ENCODE measurements at regions not wholly inside any gene's neighbourhood (a gene's known extent, or its start where the extent isn't known, plus 50 kb on each side); places are given as distances from the start of the nearest gene placed in this dataset.

- DNase-seq (ENCODE audit: low spot score), result no peak
- Histone ChIP-seq H3K36me3 (ENCODE audit: insufficient read depth, low read length, poor library complexity, severe bottlenecking) (no peaks in the 10 kb centered on the region), H3K4me3 (ENCODE audit: low read depth, low read length, poor library complexity, severe bottlenecking) (no peak overlapping the region), H3K4me1 (ENCODE audit: insufficient read depth, low read length, poor library complexity, severe bottlenecking) (no peaks in the 10 kb centered on the region), H3K27me3 (replicated peaks; ENCODE audit: insufficient read depth, low read depth, low read length, poor library complexity) (no peaks in the 10 kb centered on the region), H3K9me3 (ENCODE audit: low read depth, low read length, poor library complexity, severe bottlenecking) (no peaks in the 10 kb centered on the region), H3K27ac (ENCODE audit: low read depth, low read length, poor library complexity, severe bottlenecking) (no peak overlapping the region)
- intact Hi-C loops (cut with micrococcal nuclease; ENCODE audit: unreplicated experiment), result no loop called here
- ChIA-PET CTCF (interaction anchor here (0.6 kb wide), 1 partner anchor 1629 kb away, joined by 3 read pairs; no protein-coding TSS in a partner anchor), POLR2A (ENCODE audit: low non-redundant PET) (no interaction called here)
- TF ChIP-seq EZH2 (IDR thresholded peaks at IDR 0.05; ENCODE audit: borderline replicate concordance, low read depth, low read length, poor library complexity, severe bottlenecking) (no peak), CTCF (conservative IDR thresholded peaks at IDR 0.05; ENCODE audit: low read depth, low read length) (no peak)
- BruUV-seq (replicated peaks), result no TSS peak
Observed at GRCh38 chr21:27190601-27191000, 223.7 kb upstream of the ADAMTS5 start.

- Histone ChIP-seq H3K9me3 (ENCODE audit: low read depth, low read length, poor library complexity, severe bottlenecking) (no peaks in the 10 kb centered on the region), H3K4me1 (ENCODE audit: insufficient read depth, low read length, poor library complexity, severe bottlenecking) (no peaks in the 10 kb centered on the region), H3K4me3 (ENCODE audit: low read depth, low read length, poor library complexity, severe bottlenecking) (no peak overlapping the region), H3K27me3 (replicated peaks; ENCODE audit: insufficient read depth, low read depth, low read length, poor library complexity) (no peaks in the 10 kb centered on the region), H3K27ac (ENCODE audit: low read depth, low read length, poor library complexity, severe bottlenecking) (no peak overlapping the region), H3K36me3 (ENCODE audit: insufficient read depth, low read length, poor library complexity, severe bottlenecking) (no peaks in the 10 kb centered on the region)
- ChIA-PET CTCF (no interaction called here), POLR2A (ENCODE audit: low non-redundant PET) (interaction anchor here (0.6 kb wide), 1 partner anchor 196 kb away, joined by 3 read pairs; no protein-coding TSS in a partner anchor)
- TF ChIP-seq CTCF (conservative IDR thresholded peaks at IDR 0.05; ENCODE audit: low read depth, low read length), result no peak
- no peak for TF ChIP-seq EZH2 (IDR thresholded peaks at IDR 0.05; ENCODE audit: borderline replicate concordance, low read depth, low read length, poor library complexity, severe bottlenecking)
- BruUV-seq (replicated peaks), result no TSS peak
- intact Hi-C loops (cut with micrococcal nuclease; ENCODE audit: unreplicated experiment), result no loop called here
- DNase-seq (ENCODE audit: low spot score), result no peak
Observed at GRCh38 chr21:27189870-27190269, 223.0 kb upstream of the ADAMTS5 start.

- H3K36me3 ChIP-seq (ENCODE audit: insufficient read depth, low read length, poor library complexity, severe bottlenecking), result no peaks in the 10 kb centered on the region
- CTCF ChIA-PET, result no interaction called here
- no peak for DNase-seq (ENCODE audit: low spot score)
- no peak for TF ChIP-seq EZH2 (IDR thresholded peaks at IDR 0.05; ENCODE audit: borderline replicate concordance, low read depth, low read length, poor library complexity, severe bottlenecking)
- TF ChIP-seq CTCF (conservative IDR thresholded peaks at IDR 0.05; ENCODE audit: low read depth, low read length), result no peak
- POLR2A ChIA-PET (ENCODE audit: low non-redundant PET), result no interaction called here
- no peaks in the 10 kb centered on the region for H3K27me3 ChIP-seq (replicated peaks; ENCODE audit: insufficient read depth, low read depth, low read length, poor library complexity)
- no peaks in the 10 kb centered on the region for H3K9me3 ChIP-seq (ENCODE audit: low read depth, low read length, poor library complexity, severe bottlenecking)
- H3K4me3 ChIP-seq (ENCODE audit: low read depth, low read length, poor library complexity, severe bottlenecking), result no peak overlapping the region
- no peak overlapping the region for H3K27ac ChIP-seq (ENCODE audit: low read depth, low read length, poor library complexity, severe bottlenecking)
- BruUV-seq (replicated peaks), result no TSS peak
- H3K4me1 ChIP-seq (ENCODE audit: insufficient read depth, low read length, poor library complexity, severe bottlenecking), result no peaks in the 10 kb centered on the region
- intact Hi-C loops (cut with micrococcal nuclease; ENCODE audit: unreplicated experiment), result no loop called here
Observed at GRCh38 chr21:27173053-27173452, 206.2 kb upstream of the ADAMTS5 start.

All from A673 (cell line).